Stomach (tissue), 4 donors: ENCODE measurements at regions not wholly inside any gene's neighbourhood (a gene's known extent, or its start where the extent isn't known, plus 50 kb on each side); places are given as distances from the start of the nearest gene placed in this dataset.

Experiments
- CTCF ChIP-seq, 7 experiments: fragments of 450-650 bp in 4 of 7; fragments of 200-600 bp in 3 of 7; sonication (generic) in 3 of 7; IDR thresholded peaks; one replicate each; pipeline ENCODE4 v1.5.1; 2016 to 2019; ENCODE audit warnings: antibody characterized with exemption in 7 of 7, control low read depth in 2 of 7, mild to moderate bottlenecking in 1 of 7
- EP300 ChIP-seq: sonication (generic); formaldehyde crosslinking; IDR thresholded peaks from one replicate; pipeline ENCODE4 v1.6.1; 2017; ENCODE audit warnings: antibody characterized with exemption
- POLR2A ChIP-seq, 4 donors: fragments of 450-650 bp; IDR thresholded peaks; one replicate each; pipeline ENCODE4 v1.6.1; 2016; ENCODE audit warnings: antibody characterized with exemption in 4 of 4, control low read depth in 2 of 4, mild to moderate bottlenecking in 1 of 4, moderate library complexity in 1 of 4

- TF ChIP-seq CTCF (IDR thresholded peaks at IDR 0.05) (no peak), POLR2A (IDR thresholded peaks at IDR 0.05) (no peak), EP300 (no peak)
Measured at GRCh38 chr4:120177603-120178002, 111.0 kb upstream of the MAD2L1 start.
